ENCODE measurements at regions not wholly inside any gene's neighbourhood (a gene's known extent, or its start where the extent isn't known, plus 50 kb on each side); places are given as distances from the start of the nearest gene placed in this dataset.

- H3K27ac ChIP-seq, result no peak overlapping the region
- H3K4me3 ChIP-seq, result no peak overlapping the region
These were observed 277.7 kb downstream of the ZEB1 start for GRCh38 chr10:31596765-31597164.

- H3K27ac ChIP-seq, result no peak overlapping the region
These were observed 277.0 kb downstream of the ZEB1 start for GRCh38 chr10:31595992-31596391.

GRCh38 chr10:31594347-31594873 lies 275.4 kb downstream of the ZEB1 start:
- Histone ChIP-seq H3K4me3 (no peak overlapping the region), H3K27ac (no peak overlapping the region)

More at GRCh38 chr10:31595992-31596391, 277.0 kb downstream of the ZEB1 start:
- H3K4me3 ChIP-seq, result no peak overlapping the region

GRCh38 chr10:31593124-31593523 lies 274.1 kb downstream of the ZEB1 start:
- Histone ChIP-seq H3K27ac (no peak overlapping the region), H3K4me3 (no peak overlapping the region)

- Histone ChIP-seq H3K27ac (no peak overlapping the region), H3K4me3 (no peak overlapping the region)
These were observed 272.6 kb downstream of the ZEB1 start for GRCh38 chr10:31591569-31591968.

DNA sequence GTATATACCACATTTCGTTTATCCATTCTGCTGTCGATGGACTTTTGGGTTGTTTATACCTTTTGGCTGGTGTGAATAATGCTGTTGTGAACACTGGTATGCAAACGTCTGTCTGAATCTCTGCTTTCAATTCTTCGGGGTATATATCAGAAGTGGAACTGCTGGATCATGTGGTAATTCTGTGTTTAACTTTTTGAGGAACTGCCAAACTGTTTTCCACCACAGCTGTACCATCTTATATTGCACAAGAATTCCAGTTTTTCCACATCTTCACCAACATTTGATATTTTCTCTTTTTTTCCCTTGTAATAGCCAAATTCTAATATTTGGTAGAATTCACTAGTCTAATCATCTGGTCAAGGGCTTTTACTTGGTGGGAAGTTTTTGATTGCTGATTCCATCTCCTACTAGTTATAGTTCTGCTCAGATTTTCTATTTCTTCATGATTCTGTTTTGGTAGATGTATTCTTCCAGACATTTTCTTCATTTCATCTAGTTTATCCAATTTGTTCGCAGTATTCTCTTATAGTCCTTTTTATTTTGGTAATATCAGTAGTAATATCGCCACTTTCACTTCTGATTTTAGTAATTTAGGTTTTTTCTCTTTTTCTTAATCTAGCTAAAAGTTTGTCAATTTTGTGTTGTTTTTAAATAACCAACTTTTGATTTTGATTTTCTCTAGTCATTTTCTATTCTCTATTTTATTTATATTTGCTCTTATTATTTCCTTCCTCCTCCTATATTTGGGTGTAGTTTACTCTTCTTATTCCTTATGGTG lies 271.2 kb downstream of the ZEB1 start:
- H3K27ac ChIP-seq, result peak overlapping the region in 2 of 21 experiments; percentile 2 to 18
- H3K4me3 ChIP-seq, result no peak overlapping the region

GRCh38 chr10:31587691-31588090 lies 268.7 kb downstream of the ZEB1 start:
- Histone ChIP-seq H3K27ac (no peak overlapping the region), H3K4me3 (no peak overlapping the region)

- Histone ChIP-seq H3K27ac (peak overlapping the region in 6 of 21 experiments; percentile 8 to 32 (median 24)), H3K4me3 (no peak overlapping the region)
These were observed 268.0 kb downstream of the ZEB1 start for GRCh38 chr10:31586723-31587638.

- Histone ChIP-seq H3K27ac (no peak overlapping the region), H3K4me3 (no peak overlapping the region)
These were observed 265.9 kb downstream of the ZEB1 start for GRCh38 chr10:31584876-31585275.

- H3K27ac ChIP-seq, result peak overlapping the region in 1 of 21 experiments; percentile 5
- H3K4me3 ChIP-seq, result no peak overlapping the region
These were observed 265.1 kb downstream of the ZEB1 start for GRCh38 chr10:31584098-31584631.

DNA sequence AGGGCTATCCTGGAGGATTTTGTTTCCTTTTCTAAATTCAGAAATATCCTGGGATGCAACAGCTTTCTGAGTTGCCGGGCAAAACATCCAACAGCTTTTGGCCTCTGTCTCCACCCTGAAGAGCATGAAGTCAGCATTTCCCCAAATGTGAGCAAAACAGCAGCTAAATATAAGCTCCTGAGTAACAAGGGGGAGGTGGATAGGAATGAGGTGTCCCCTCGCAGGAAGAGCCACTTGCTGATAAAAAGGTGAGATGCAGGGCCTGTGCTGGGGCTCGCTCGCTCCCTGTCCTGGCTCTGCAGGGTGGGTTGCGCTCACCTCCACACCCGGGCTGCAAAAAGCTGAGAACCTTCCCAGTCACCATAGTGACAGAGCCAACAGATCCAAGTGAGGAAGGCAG lies 264.3 kb downstream of the ZEB1 start:
- H3K27ac ChIP-seq, result peak overlapping the region in 8 of 21 experiments; percentile 1 to 58 (median 26)
- no peak overlapping the region for H3K4me3 ChIP-seq

- H3K27ac ChIP-seq, result peak overlapping the region in 10 of 21 experiments; percentile 1 to 58 (median 26)
- no peak overlapping the region for H3K4me3 ChIP-seq
These were observed 263.5 kb downstream of the ZEB1 start for GRCh38 chr10:31582365-31583052.

GRCh38 chr10:31581741-31582323 lies 262.8 kb downstream of the ZEB1 start:
- Histone ChIP-seq H3K4me3 (no peak overlapping the region), H3K27ac (peak overlapping the region in 5 of 21 experiments; percentile 10 to 50 (median 39))

DNA sequence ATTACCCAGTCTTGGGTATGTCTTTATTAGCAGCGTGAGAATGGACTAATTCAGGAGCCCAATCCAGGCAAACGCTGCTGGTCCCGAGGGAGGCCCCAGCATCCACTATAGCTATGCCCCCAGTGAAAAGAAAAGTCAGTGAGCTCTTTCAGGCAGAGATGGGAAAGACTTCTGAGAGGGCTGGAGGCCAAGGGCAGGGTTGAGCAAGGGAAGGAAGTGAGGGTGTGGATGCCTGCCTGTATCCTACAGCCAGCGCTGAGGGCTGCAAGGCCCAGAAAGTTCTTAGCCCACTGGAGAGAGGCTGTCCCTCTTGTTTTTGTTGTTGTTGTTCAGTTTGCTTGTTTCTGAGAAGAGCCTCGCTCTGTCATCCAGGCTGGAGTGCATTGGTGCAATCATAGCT lies 261.6 kb downstream of the ZEB1 start:
- Histone ChIP-seq H3K27ac (no peak overlapping the region), H3K4me3 (no peak overlapping the region)

All from skin epidermis (tissue), 12 donors.